Tibial nerve (tissue), 4 donors: ENCODE measurements at regions not wholly inside any gene's neighbourhood (a gene's known extent, or its start where the extent isn't known, plus 50 kb on each side); places are given as distances from the start of the nearest gene placed in this dataset.

Source experiments
- EP300 ChIP-seq, 2 donors: sonication (generic); formaldehyde crosslinking; IDR thresholded peaks; one replicate each; pipeline ENCODE4 v1.6.1; 2017; ENCODE audit warnings: antibody characterized with exemption in 2 of 2, mild to moderate bottlenecking in 1 of 2
- POLR2A ChIP-seq, 2 donors: fragments of 450-650 bp; IDR thresholded peaks; one replicate each; pipeline ENCODE4 v1.6.1; 2017; ENCODE audit warnings: antibody characterized with exemption in 2 of 2, mild to moderate bottlenecking in 2 of 2, moderate library complexity in 2 of 2
- TF ChIP-seq, protein P1 (sequence below), 5 experiments: fragments of 200-600 bp in 3 of 5; fragments of 450-650 bp in 2 of 5; sonication (generic) in 3 of 5; IDR thresholded peaks; one replicate each; pipeline ENCODE4 v1.5.1; 2016 to 2019; ENCODE audit warnings: antibody characterized with exemption in 5 of 5, mild to moderate bottlenecking in 3 of 5, moderate library complexity in 2 of 5

DNA sequence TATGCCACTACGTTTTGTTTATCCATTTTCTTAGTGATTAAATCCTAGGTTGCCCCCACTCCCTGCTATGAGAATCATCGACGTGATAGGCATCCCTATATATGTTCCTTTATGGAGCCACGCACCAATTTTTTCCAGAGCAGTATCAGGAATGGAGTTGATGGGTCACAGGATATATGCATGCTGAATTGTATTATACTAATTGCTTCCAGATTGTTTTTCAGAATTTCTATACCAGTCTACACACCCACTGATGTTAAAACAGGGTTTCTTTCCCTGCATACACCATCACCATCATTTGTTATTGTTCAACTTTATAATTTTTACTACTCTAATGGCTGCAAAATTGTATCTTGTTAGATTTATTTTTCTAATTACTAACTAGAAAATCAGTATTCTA lies 100.1 kb upstream of the MRPS22 start:
- TF ChIP-seq, protein P1, sequence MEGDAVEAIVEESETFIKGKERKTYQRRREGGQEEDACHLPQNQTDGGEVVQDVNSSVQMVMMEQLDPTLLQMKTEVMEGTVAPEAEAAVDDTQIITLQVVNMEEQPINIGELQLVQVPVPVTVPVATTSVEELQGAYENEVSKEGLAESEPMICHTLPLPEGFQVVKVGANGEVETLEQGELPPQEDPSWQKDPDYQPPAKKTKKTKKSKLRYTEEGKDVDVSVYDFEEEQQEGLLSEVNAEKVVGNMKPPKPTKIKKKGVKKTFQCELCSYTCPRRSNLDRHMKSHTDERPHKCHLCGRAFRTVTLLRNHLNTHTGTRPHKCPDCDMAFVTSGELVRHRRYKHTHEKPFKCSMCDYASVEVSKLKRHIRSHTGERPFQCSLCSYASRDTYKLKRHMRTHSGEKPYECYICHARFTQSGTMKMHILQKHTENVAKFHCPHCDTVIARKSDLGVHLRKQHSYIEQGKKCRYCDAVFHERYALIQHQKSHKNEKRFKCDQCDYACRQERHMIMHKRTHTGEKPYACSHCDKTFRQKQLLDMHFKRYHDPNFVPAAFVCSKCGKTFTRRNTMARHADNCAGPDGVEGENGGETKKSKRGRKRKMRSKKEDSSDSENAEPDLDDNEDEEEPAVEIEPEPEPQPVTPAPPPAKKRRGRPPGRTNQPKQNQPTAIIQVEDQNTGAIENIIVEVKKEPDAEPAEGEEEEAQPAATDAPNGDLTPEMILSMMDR (IDR thresholded peaks at IDR 0.05), result no peak
- TF ChIP-seq POLR2A (IDR thresholded peaks at IDR 0.05), result no peak
- no peak for TF ChIP-seq EP300 (IDR thresholded peaks at IDR 0.05)
